SK-N-SH (cell line): ENCODE measurements at regions not wholly inside any gene's neighbourhood (a gene's known extent, or its start where the extent isn't known, plus 50 kb on each side); places are given as distances from the start of the nearest gene placed in this dataset.

ENCODE experiments used
- CHD2 ChIP-seq: fragments of 150-350 bp; IDR thresholded peaks from 2 replicates; pipeline ENCODE4 v1.6.1; 2018; ENCODE audit warnings: low read length; ENCODE audit not compliant: partially characterized antibody
- MAX ChIP-seq: IDR thresholded peaks from 2 replicates; pipeline ENCODE4 v1.4.0; 2012; ENCODE audit warnings: low read depth

GRCh38 chr13:65504213-65504612 lies 1725.9 kb downstream of the PCDH9 start:
- TF ChIP-seq CHD2 (no peak), MAX (no peak)
